IPS DF 6.9 (cell line): ENCODE measurements at regions not wholly inside any gene's neighbourhood (a gene's known extent, or its start where the extent isn't known, plus 50 kb on each side); places are given as distances from the start of the nearest gene placed in this dataset.

Experiments used
- DNase-seq: peaks from one replicate; pipeline ENCODE4 v3.0.0-alpha.2; 2013; ENCODE audit warnings: low read depth, low spot score
- H3K27ac ChIP-seq: one replicate; pipeline ENCODE4 v1.5.1; 2013; ENCODE audit warnings: low read length, control low read depth
- H3K27me3 ChIP-seq: 2 replicates; pipeline ENCODE4 v1.6.1; 2013; ENCODE audit warnings: mild to moderate bottlenecking, low read length; ENCODE audit not compliant: control insufficient read depth, insufficient read depth
- H3K36me3 ChIP-seq: 2 replicates; pipeline ENCODE4 v1.6.1; 2013; ENCODE audit warnings: low read length; ENCODE audit not compliant: control insufficient read depth, insufficient read depth
- H3K4me1 ChIP-seq: 2 replicates; pipeline ENCODE4 v1.6.1; 2013; ENCODE audit warnings: low read length; ENCODE audit not compliant: control insufficient read depth, insufficient read depth
- H3K4me3 ChIP-seq: 2 replicates; pipeline ENCODE4 v1.5.1; 2013; ENCODE audit warnings: mild to moderate bottlenecking, low read length
- H3K9me3 ChIP-seq: 2 replicates; pipeline ENCODE4 v1.6.1; 2013; ENCODE audit warnings: low read length, inconsistent platforms; ENCODE audit not compliant: control insufficient read depth, insufficient read depth
- WGBS: extraction: QIAGEN DNeasy Blood & Tissue Kit; methylation state at CpG from one replicate; pipeline ENCODE4 v1.1.7; 2013; ENCODE audit warnings: mixed read lengths, missing lambda C conversion rate; ENCODE audit not compliant: insufficient read length, insufficient coverage; 5-methylcytosine and 5-hydroxymethylcytosine counted together

DNA sequence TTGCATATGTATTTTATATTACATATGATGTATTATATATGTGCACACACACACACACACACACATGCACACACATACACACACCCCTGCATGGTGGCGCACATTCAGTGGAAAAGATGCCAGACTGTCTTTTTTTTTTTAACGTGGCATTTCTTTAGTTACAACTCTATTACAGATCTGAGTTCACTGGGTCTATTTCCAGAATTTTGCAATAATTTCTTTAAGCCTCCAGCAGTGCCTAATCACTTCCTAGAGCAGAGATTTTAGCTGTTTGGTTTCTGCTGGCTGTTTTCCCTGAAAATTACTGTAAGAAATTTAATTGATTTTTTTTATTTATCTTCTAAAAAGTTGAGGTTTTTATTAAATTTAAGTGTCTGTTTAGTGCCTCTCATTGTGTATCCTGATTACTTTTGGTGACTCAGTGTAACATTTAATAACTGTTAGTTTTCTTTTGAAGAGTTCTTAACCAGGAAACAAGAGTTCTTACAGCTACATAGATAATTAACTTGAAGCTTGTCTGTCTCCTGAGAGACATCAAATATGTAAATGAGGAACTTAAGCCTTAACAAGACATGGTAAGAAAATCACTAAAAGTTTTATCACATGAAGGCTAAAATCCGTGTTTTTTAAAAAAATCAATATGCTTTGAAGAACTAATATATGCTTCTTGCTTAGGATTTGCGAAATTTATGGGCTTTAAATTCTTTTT is 232.0 kb downstream of the MDFIC start:
- H3K27ac ChIP-seq, result no peak overlapping the region
- H3K4me3 ChIP-seq, result no peak overlapping the region
- DNase-seq, result no peak
- H3K9me3 ChIP-seq, result no peaks in the 10 kb centered on the region
- no peaks in the 10 kb centered on the region for H3K36me3 ChIP-seq
- H3K4me1 ChIP-seq, result no peaks in the 10 kb centered on the region
- no CpG with 5 or more reads among the region's 4 CpGs for WGBS
- H3K27me3 ChIP-seq, result no peaks in the 10 kb centered on the region

- Histone ChIP-seq H3K36me3 (no peaks in the 10 kb centered on the region), H3K27ac (no peak overlapping the region), H3K4me3 (no peak overlapping the region), H3K27me3 (no peaks in the 10 kb centered on the region), H3K9me3 (no peaks in the 10 kb centered on the region), H3K4me1 (no peaks in the 10 kb centered on the region)
- no peak for DNase-seq
- no CpG with 5 or more reads among the region's 3 CpGs for WGBS
Observed at GRCh38 chr7:115153176-115153575, 231.3 kb downstream of the MDFIC start.

- no CpG with 5 or more reads among the region's 3 CpGs for WGBS
- no peak for DNase-seq
- no peak overlapping the region for H3K4me3 ChIP-seq
- H3K4me1 ChIP-seq, result no peaks in the 10 kb centered on the region
- H3K36me3 ChIP-seq, result no peaks in the 10 kb centered on the region
- no peak overlapping the region for H3K27ac ChIP-seq
- no peaks in the 10 kb centered on the region for H3K27me3 ChIP-seq
- H3K9me3 ChIP-seq, result no peaks in the 10 kb centered on the region
Observed at GRCh38 chr7:115146148-115146547, 224.3 kb downstream of the MDFIC start.

DNA sequence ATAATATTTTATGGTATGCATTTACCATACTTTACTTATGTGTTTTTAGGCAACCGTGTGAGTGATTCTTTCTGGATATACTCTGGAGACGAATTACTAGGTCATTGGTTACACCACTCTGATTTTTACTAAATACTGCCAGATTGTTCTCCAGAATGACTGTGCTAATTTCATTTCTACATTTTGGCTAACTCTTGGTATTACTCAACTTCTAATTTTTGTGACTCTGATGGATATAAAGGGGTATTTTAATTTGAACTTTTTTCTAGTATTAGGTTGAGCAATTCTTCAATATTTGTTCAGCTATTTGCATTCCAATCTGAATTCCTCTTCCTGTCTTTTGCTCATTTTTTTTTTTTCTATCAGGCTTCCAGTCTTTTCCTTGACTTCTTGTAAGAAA is 223.6 kb downstream of the MDFIC start:
- Histone ChIP-seq H3K27me3 (no peaks in the 10 kb centered on the region), H3K9me3 (no peaks in the 10 kb centered on the region), H3K36me3 (no peaks in the 10 kb centered on the region), H3K4me1 (no peaks in the 10 kb centered on the region), H3K27ac (no peak overlapping the region), H3K4me3 (no peak overlapping the region)
- no CpG with 5 or more reads among the region's 2 CpGs for WGBS
- DNase-seq, result no peak

DNA sequence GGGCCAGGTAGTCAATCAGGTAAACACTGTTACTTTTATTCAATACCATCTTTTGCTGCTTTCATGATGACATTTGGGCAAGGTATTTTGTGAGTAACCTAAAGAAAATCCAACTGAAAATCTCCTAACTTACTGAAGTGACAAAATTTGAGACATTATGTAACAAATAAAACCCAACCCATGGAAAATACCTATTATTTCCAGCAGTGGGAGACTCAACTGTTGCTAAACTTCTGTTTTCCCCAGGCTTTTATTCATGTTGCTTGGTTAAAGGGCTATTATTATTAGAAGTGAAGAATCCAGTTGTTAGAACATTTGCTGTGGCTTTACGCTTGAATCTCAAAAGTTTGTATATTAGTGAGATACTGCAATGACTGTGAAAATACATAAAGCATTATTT is 215.9 kb downstream of the MDFIC start:
- H3K36me3 ChIP-seq, result no peaks in the 10 kb centered on the region
- no peak for DNase-seq
- WGBS, result no CpG with 5 or more reads among the region's 1 CpG
- no peaks in the 10 kb centered on the region for H3K27me3 ChIP-seq
- no peak overlapping the region for H3K27ac ChIP-seq
- H3K4me1 ChIP-seq, result no peaks in the 10 kb centered on the region
- H3K9me3 ChIP-seq, result no peaks in the 10 kb centered on the region
- H3K4me3 ChIP-seq, result no peak overlapping the region

DNA sequence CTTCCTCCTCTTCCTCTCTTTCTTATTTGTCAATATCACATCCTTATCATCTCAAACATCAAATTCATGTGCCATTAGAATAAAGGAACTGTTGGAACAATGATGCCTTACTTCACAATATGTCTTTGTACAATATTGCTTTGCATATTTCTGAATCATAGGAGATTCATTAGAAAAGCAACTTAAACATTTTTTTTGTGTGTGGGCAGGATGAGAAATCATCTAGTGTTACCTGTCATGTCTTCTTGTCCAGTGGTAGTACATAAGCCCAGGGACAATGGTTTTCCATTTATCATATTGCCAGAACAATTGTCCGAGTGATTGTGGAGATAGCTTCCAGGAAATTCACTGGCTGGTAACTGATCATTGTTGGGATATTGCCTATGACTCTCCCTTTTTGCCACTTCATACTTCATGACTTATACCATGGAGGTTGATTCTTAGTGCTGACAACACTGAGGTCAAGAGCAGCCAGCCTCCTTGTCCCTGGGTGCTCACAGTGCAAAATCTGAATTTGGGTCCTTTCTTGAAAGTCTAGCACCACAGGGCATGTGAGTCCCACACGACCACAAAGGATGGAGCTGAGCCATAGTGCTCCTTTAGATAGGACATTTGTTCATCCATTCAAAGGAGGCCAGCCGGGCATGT is 215.0 kb downstream of the MDFIC start:
- no peaks in the 10 kb centered on the region for H3K27me3 ChIP-seq
- H3K9me3 ChIP-seq, result no peaks in the 10 kb centered on the region
- H3K27ac ChIP-seq, result no peak overlapping the region
- no peak for DNase-seq
- no peaks in the 10 kb centered on the region for H3K36me3 ChIP-seq
- no CpG with 5 or more reads among the region's 3 CpGs for WGBS
- H3K4me3 ChIP-seq, result no peak overlapping the region
- no peaks in the 10 kb centered on the region for H3K4me1 ChIP-seq

GRCh38 chr7:115135769-115136410 is 214.0 kb downstream of the MDFIC start:
- Histone ChIP-seq H3K36me3 (no peaks in the 10 kb centered on the region), H3K9me3 (no peaks in the 10 kb centered on the region), H3K4me1 (no peaks in the 10 kb centered on the region), H3K27ac (no peak overlapping the region), H3K27me3 (no peaks in the 10 kb centered on the region), H3K4me3 (no peak overlapping the region)
- no peak for DNase-seq
- WGBS, result no CpG with 5 or more reads among the region's 1 CpG

DNA sequence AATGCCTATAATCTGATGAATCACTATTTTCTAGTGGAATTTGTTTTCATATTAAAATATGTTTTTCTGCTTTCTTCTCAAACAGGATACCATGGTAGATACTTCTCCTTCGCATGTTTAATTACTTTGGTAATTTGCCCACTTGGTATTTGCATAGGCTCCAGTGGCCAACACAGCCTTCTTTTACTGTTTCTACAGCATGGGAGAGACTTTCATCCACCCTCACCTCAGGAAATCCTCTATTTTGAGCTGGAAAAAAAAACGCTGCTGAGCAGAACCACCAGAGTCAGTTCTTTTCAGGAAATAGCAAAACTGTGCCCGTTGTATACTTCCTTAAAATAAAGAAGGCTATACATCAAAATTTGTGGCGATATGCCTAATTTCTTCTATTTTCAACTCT is 213.3 kb downstream of the MDFIC start:
- no peaks in the 10 kb centered on the region for H3K27me3 ChIP-seq
- H3K4me1 ChIP-seq, result no peaks in the 10 kb centered on the region
- WGBS, result 100% methylated on average over 1 of the region's 4 CpGs
- H3K4me3 ChIP-seq, result no peak overlapping the region
- H3K27ac ChIP-seq, result no peak overlapping the region
- no peaks in the 10 kb centered on the region for H3K36me3 ChIP-seq
- DNase-seq, result no peak
- H3K9me3 ChIP-seq, result no peaks in the 10 kb centered on the region

DNA sequence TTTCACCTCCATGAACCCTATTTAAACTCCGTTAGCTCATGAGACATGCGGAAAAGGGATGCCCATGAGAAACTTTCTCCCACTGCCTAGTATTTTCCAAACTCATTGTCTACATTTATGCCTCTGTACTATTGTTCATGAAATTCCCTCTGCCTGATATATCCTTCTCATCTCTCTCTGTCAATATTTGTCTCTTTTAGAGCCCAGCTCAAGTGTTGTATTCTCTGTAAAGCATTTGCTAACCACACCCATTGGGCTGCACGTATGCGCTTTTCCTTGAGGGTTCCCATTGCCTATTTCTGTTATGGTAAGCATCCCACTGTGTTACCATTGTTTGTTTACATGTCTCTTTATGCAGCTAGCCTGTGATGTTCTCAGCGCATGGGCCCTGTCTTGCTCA is 211.4 kb downstream of the MDFIC start:
- Histone ChIP-seq H3K36me3 (no peaks in the 10 kb centered on the region), H3K27ac (no peak overlapping the region), H3K4me1 (no peaks in the 10 kb centered on the region), H3K4me3 (no peak overlapping the region), H3K9me3 (no peaks in the 10 kb centered on the region), H3K27me3 (no peaks in the 10 kb centered on the region)
- no peak for DNase-seq
- no CpG with 5 or more reads among the region's 5 CpGs for WGBS

GRCh38 chr7:115132096-115132495 is 210.2 kb downstream of the MDFIC start:
- Histone ChIP-seq H3K27ac (no peak overlapping the region), H3K4me1 (no peaks in the 10 kb centered on the region), H3K36me3 (no peaks in the 10 kb centered on the region), H3K4me3 (no peak overlapping the region), H3K9me3 (no peaks in the 10 kb centered on the region), H3K27me3 (no peaks in the 10 kb centered on the region)
- DNase-seq, result no peak
- WGBS, result no CpG with 5 or more reads among the region's 1 CpG
